ENCODE measurements at regions not wholly inside any gene's neighbourhood (a gene's known extent, or its start where the extent isn't known, plus 50 kb on each side); places are given as distances from the start of the nearest gene placed in this dataset.

GRCh38 chrX:4841216-4841745 lies 1127.8 kb upstream of the PRKX start:
- Histone ChIP-seq H3K9me3 (ENCODE audit: low read length) (no peaks in the 10 kb centered on the region), H3K4me3 (ENCODE audit: low read length) (no peak overlapping the region), H3K4me1 (ENCODE audit: insufficient read depth, low read length) (no peaks in the 10 kb centered on the region), H3K27me3 (ENCODE audit: insufficient read depth, low read length) (no peaks in the 10 kb centered on the region), H2AFZ (ENCODE audit: low read depth, low read length) (no peak overlapping the region), H3K36me3 (ENCODE audit: insufficient read depth, low read length) (no peaks in the 10 kb centered on the region)

GRCh38 chrX:4831574-4831973 lies 1118.1 kb upstream of the PRKX start:
- H3K27me3 ChIP-seq (ENCODE audit: insufficient read depth, low read length): no peaks in the 10 kb centered on the region
- no peaks in the 10 kb centered on the region for H3K36me3 ChIP-seq (ENCODE audit: insufficient read depth, low read length)
- H3K9me3 ChIP-seq (ENCODE audit: low read length): no peaks in the 10 kb centered on the region
- no peaks in the 10 kb centered on the region for H3K4me1 ChIP-seq (ENCODE audit: insufficient read depth, low read length)
- H2AFZ ChIP-seq (ENCODE audit: low read depth, low read length): no peak overlapping the region
- H3K4me3 ChIP-seq (ENCODE audit: low read length): no peak overlapping the region

- Histone ChIP-seq H3K27me3 (ENCODE audit: insufficient read depth, low read length) (no peaks in the 10 kb centered on the region), H3K4me3 (ENCODE audit: low read length) (no peak overlapping the region), H3K36me3 (ENCODE audit: insufficient read depth, low read length) (no peaks in the 10 kb centered on the region), H2AFZ (ENCODE audit: low read depth, low read length) (no peak overlapping the region), H3K4me1 (ENCODE audit: insufficient read depth, low read length) (no peaks in the 10 kb centered on the region), H3K9me3 (ENCODE audit: low read length) (no peaks in the 10 kb centered on the region)
Measured at GRCh38 chrX:4830880-4831557, 1117.6 kb upstream of the PRKX start.

GRCh38 chrX:4825550-4825949 lies 1112.1 kb upstream of the PRKX start:
- H2AFZ ChIP-seq (ENCODE audit: low read depth, low read length): no peak overlapping the region
- H3K4me1 ChIP-seq (ENCODE audit: insufficient read depth, low read length): no peaks in the 10 kb centered on the region
- no peaks in the 10 kb centered on the region for H3K9me3 ChIP-seq (ENCODE audit: low read length)
- H3K27me3 ChIP-seq (ENCODE audit: insufficient read depth, low read length): no peaks in the 10 kb centered on the region
- H3K4me3 ChIP-seq (ENCODE audit: low read length): no peak overlapping the region
- H3K36me3 ChIP-seq (ENCODE audit: insufficient read depth, low read length): no peaks in the 10 kb centered on the region

GRCh38 chrX:4809571-4809970 lies 1096.1 kb upstream of the PRKX start:
- Histone ChIP-seq H3K4me1 (ENCODE audit: insufficient read depth, low read length) (no peaks in the 10 kb centered on the region), H3K4me3 (ENCODE audit: low read length) (no peak overlapping the region), H3K36me3 (ENCODE audit: insufficient read depth, low read length) (no peaks in the 10 kb centered on the region), H2AFZ (ENCODE audit: low read depth, low read length) (no peak overlapping the region), H3K27me3 (ENCODE audit: insufficient read depth, low read length) (no peaks in the 10 kb centered on the region), H3K9me3 (ENCODE audit: low read length) (no peaks in the 10 kb centered on the region)

GRCh38 chrX:4805502-4805901 lies 1092.1 kb upstream of the PRKX start:
- H3K9me3 ChIP-seq (ENCODE audit: low read length): no peaks in the 10 kb centered on the region
- H3K36me3 ChIP-seq (ENCODE audit: insufficient read depth, low read length): no peaks in the 10 kb centered on the region
- H3K4me3 ChIP-seq (ENCODE audit: low read length): no peak overlapping the region
- H3K4me1 ChIP-seq (ENCODE audit: insufficient read depth, low read length): no peaks in the 10 kb centered on the region
- H2AFZ ChIP-seq (ENCODE audit: low read depth, low read length): no peak overlapping the region
- no peaks in the 10 kb centered on the region for H3K27me3 ChIP-seq (ENCODE audit: insufficient read depth, low read length)

GRCh38 chrX:4800756-4801155 lies 1087.3 kb upstream of the PRKX start:
- Histone ChIP-seq H2AFZ (ENCODE audit: low read depth, low read length) (no peak overlapping the region), H3K4me3 (ENCODE audit: low read length) (no peak overlapping the region), H3K4me1 (ENCODE audit: insufficient read depth, low read length) (no peaks in the 10 kb centered on the region), H3K9me3 (ENCODE audit: low read length) (no peaks in the 10 kb centered on the region), H3K36me3 (ENCODE audit: insufficient read depth, low read length) (no peaks in the 10 kb centered on the region), H3K27me3 (ENCODE audit: insufficient read depth, low read length) (no peaks in the 10 kb centered on the region)

GRCh38 chrX:4787971-4788370 lies 1074.5 kb upstream of the PRKX start:
- H3K4me1 ChIP-seq (ENCODE audit: insufficient read depth, low read length): no peaks in the 10 kb centered on the region
- H3K4me3 ChIP-seq (ENCODE audit: low read length): no peak overlapping the region
- no peaks in the 10 kb centered on the region for H3K27me3 ChIP-seq (ENCODE audit: insufficient read depth, low read length)
- no peaks in the 10 kb centered on the region for H3K36me3 ChIP-seq (ENCODE audit: insufficient read depth, low read length)
- H3K9me3 ChIP-seq (ENCODE audit: low read length): no peaks in the 10 kb centered on the region
- no peak overlapping the region for H2AFZ ChIP-seq (ENCODE audit: low read depth, low read length)

GRCh38 chrX:4764888-4765287 lies 1051.4 kb upstream of the PRKX start:
- H3K9me3 ChIP-seq (ENCODE audit: low read length): no peaks in the 10 kb centered on the region
- no peak overlapping the region for H2AFZ ChIP-seq (ENCODE audit: low read depth, low read length)
- H3K27me3 ChIP-seq (ENCODE audit: insufficient read depth, low read length): no peaks in the 10 kb centered on the region
- H3K36me3 ChIP-seq (ENCODE audit: insufficient read depth, low read length): no peaks in the 10 kb centered on the region
- H3K4me3 ChIP-seq (ENCODE audit: low read length): no peak overlapping the region
- H3K4me1 ChIP-seq (ENCODE audit: insufficient read depth, low read length): no peaks in the 10 kb centered on the region

GRCh38 chrX:4762196-4762595 lies 1048.7 kb upstream of the PRKX start:
- no peak overlapping the region for H3K4me3 ChIP-seq (ENCODE audit: low read length)
- H3K36me3 ChIP-seq (ENCODE audit: insufficient read depth, low read length): no peaks in the 10 kb centered on the region
- H3K4me1 ChIP-seq (ENCODE audit: insufficient read depth, low read length): no peaks in the 10 kb centered on the region
- H3K27me3 ChIP-seq (ENCODE audit: insufficient read depth, low read length): no peaks in the 10 kb centered on the region
- no peak overlapping the region for H2AFZ ChIP-seq (ENCODE audit: low read depth, low read length)
- no peaks in the 10 kb centered on the region for H3K9me3 ChIP-seq (ENCODE audit: low read length)

GRCh38 chrX:4754878-4755604 lies 1041.6 kb upstream of the PRKX start:
- Histone ChIP-seq H2AFZ (ENCODE audit: low read depth, low read length) (no peak overlapping the region), H3K36me3 (ENCODE audit: insufficient read depth, low read length) (no peaks in the 10 kb centered on the region), H3K27me3 (ENCODE audit: insufficient read depth, low read length) (no peaks in the 10 kb centered on the region), H3K4me3 (ENCODE audit: low read length) (no peak overlapping the region), H3K9me3 (ENCODE audit: low read length) (no peaks in the 10 kb centered on the region), H3K4me1 (ENCODE audit: insufficient read depth, low read length) (no peaks in the 10 kb centered on the region)

GRCh38 chrX:4741024-4741423 lies 1027.6 kb upstream of the PRKX start:
- H3K4me3 ChIP-seq (ENCODE audit: low read length): no peak overlapping the region
- H3K36me3 ChIP-seq (ENCODE audit: insufficient read depth, low read length): no peaks in the 10 kb centered on the region
- H3K27me3 ChIP-seq (ENCODE audit: insufficient read depth, low read length): no peaks in the 10 kb centered on the region
- H3K9me3 ChIP-seq (ENCODE audit: low read length): no peaks in the 10 kb centered on the region
- H3K4me1 ChIP-seq (ENCODE audit: insufficient read depth, low read length): no peaks in the 10 kb centered on the region
- H2AFZ ChIP-seq (ENCODE audit: low read depth, low read length): no peak overlapping the region

- no peaks in the 10 kb centered on the region for H3K9me3 ChIP-seq (ENCODE audit: low read length)
- no peak overlapping the region for H2AFZ ChIP-seq (ENCODE audit: low read depth, low read length)
- H3K4me1 ChIP-seq (ENCODE audit: insufficient read depth, low read length): no peaks in the 10 kb centered on the region
- no peaks in the 10 kb centered on the region for H3K36me3 ChIP-seq (ENCODE audit: insufficient read depth, low read length)
- H3K27me3 ChIP-seq (ENCODE audit: insufficient read depth, low read length): no peaks in the 10 kb centered on the region
- no peak overlapping the region for H3K4me3 ChIP-seq (ENCODE audit: low read length)
Measured at GRCh38 chrX:4735299-4735698, 1021.9 kb upstream of the PRKX start.
